SK-N-SH treated with all-trans-retinoic acid at 6 μM for 48 hours (cell line): ENCODE measurements at regions not wholly inside any gene's neighbourhood (a gene's known extent, or its start where the extent isn't known, plus 50 kb on each side); places are given as distances from the start of the nearest gene placed in this dataset.

Source experiments
- ARNTL ChIP-seq: fragments of 450-650 bp; formaldehyde crosslinking; IDR thresholded peaks from 2 replicates; pipeline ENCODE4 v1.5.0; 2020; ENCODE audit warnings: low read depth, mild to moderate bottlenecking, moderate library complexity, borderline replicate concordance
- CREB5 ChIP-seq: fragments of 250-450 bp; sonication (Bioruptor Pico); IDR thresholded peaks from 2 replicates; pipeline ENCODE4 v1.5.1; 2020; ENCODE audit warnings: low read depth, mild to moderate bottlenecking, moderate library complexity
- ESRRG ChIP-seq: fragments of 250-450 bp; sonication (Bioruptor Pico); IDR thresholded peaks from 2 replicates; pipeline ENCODE4 v1.6.1; 2021; ENCODE audit warnings: mild to moderate bottlenecking
- GLIS3 ChIP-seq: fragments of 250-450 bp; sonication (Bioruptor Pico); IDR thresholded peaks from 2 replicates; pipeline ENCODE4 v1.5.0; 2020; ENCODE audit warnings: mild to moderate bottlenecking, moderate library complexity
- OSR1 ChIP-seq: fragments of 250-450 bp; sonication (Bioruptor Pico); IDR thresholded peaks from 2 replicates; pipeline ENCODE4 v1.8.0; 2022; ENCODE audit warnings: moderate library complexity, mild to moderate bottlenecking, inconsistent platforms
- PATZ1 ChIP-seq: fragments of 250-450 bp; sonication (Bioruptor Pico); IDR thresholded peaks from 2 replicates; pipeline ENCODE4 v1.8.0; 2020; ENCODE audit warnings: mild to moderate bottlenecking, moderate library complexity, borderline replicate concordance
- RARB ChIP-seq: fragments of 250-450 bp; sonication (Bioruptor Pico); IDR thresholded peaks from 2 replicates; pipeline ENCODE4 v1.8.0; 2021; ENCODE audit warnings: mild to moderate bottlenecking, moderate library complexity
- SNAI2 ChIP-seq: fragments of 250-450 bp; sonication (Bioruptor Pico); IDR thresholded peaks from 2 replicates; pipeline ENCODE4 v1.5.0; 2020; ENCODE audit warnings: mild to moderate bottlenecking, moderate library complexity
- TCF4 ChIP-seq: fragments of 250-450 bp; sonication (Bioruptor Pico); IDR thresholded peaks from 2 replicates; pipeline ENCODE4 v1.8.0; 2021; ENCODE audit warnings: mild to moderate bottlenecking, moderate library complexity, borderline replicate concordance
- ZC3H10 ChIP-seq: fragments of 250-450 bp; sonication (Bioruptor Pico); IDR thresholded peaks from 2 replicates; pipeline ENCODE4 v1.5.1; 2021; ENCODE audit warnings: mild to moderate bottlenecking, moderate library complexity
- ZNF565 ChIP-seq: fragments of 450-650 bp; formaldehyde crosslinking; conservative IDR thresholded peaks from 2 replicates; pipeline ENCODE4 v1.5.0; 2020; ENCODE audit warnings: low read depth, mild to moderate bottlenecking, moderate library complexity
- ZNF8 ChIP-seq: fragments of 450-650 bp; formaldehyde crosslinking; IDR thresholded peaks from 2 replicates; pipeline ENCODE4 v1.5.0; 2020; ENCODE audit warnings: mild to moderate bottlenecking, moderate library complexity

- TF ChIP-seq ZNF8 (CRISPR knock-in tag) (no peak), RARB (no peak), TCF4 (CRISPR knock-in tag) (no peak), ESRRG (CRISPR knock-in tag) (no peak), PATZ1 (CRISPR knock-in tag) (no peak), ARNTL (CRISPR knock-in tag) (no peak), SNAI2 (CRISPR knock-in tag) (no peak), ZNF565 (no peak), GLIS3 (no peak), OSR1 (no peak), ZC3H10 (CRISPR knock-in tag) (no peak), CREB5 (CRISPR knock-in tag) (no peak)
These were observed 130.3 kb upstream of the BMP2 start for GRCh38 chr20:6637160-6637579.
